ENCODE measurements at regions not wholly inside any gene's neighbourhood (a gene's known extent, or its start where the extent isn't known, plus 50 kb on each side); places are given as distances from the start of the nearest gene placed in this dataset.

DNA sequence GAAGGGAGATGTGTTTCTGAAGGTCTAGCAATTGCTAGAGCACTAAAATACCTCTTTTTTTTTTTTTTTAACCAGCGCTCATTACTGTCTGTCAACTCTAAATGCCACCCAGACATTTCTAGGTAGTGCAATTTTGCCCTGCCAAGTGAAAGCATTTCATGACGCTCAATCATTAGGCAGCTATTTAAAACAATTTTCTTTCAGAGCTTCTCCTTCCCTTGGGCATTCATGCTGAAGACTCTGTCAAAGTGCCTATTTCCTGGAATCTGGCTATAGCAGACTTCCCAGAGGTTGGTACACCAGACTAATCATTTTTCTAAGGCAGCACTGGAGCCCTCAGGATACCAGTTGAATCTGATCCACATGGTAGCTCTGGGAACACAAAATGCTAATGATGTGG is 97.0 kb upstream of the ANKRD55 start:
- Histone ChIP-seq H3K27me3 (ENCODE audit: control insufficient read depth, insufficient read depth, low read length) (no peaks in the 10 kb centered on the region), H3K4me1 (ENCODE audit: control insufficient read depth, extremely low read depth, insufficient read depth, low read length) (no peaks in the 10 kb centered on the region), H3K79me2 (ENCODE audit: control insufficient read depth, insufficient read depth, low read length) (no peaks in the 10 kb centered on the region), H4K20me1 (ENCODE audit: control insufficient read depth, extremely low read depth, insufficient read depth, low read length) (no peaks in the 10 kb centered on the region), H3K9me3 (ENCODE audit: control insufficient read depth, insufficient read depth, low read depth, low read length) (no peaks in the 10 kb centered on the region), H3K9ac (ENCODE audit: insufficient read depth, low read length) (no peak overlapping the region), H3K27ac (ENCODE audit: insufficient read depth, low read length) (no peak overlapping the region), H3K4me3 (replicated peaks in 1 of 4; ENCODE audit: control extremely low read depth in 1 of 4, insufficient read depth in 1 of 4, low read depth in 3 of 4, low read length in 4 of 4) (no peak overlapping the region), H3K4me2 (ENCODE audit: extremely low read depth, insufficient read depth, low read length) (no peak overlapping the region), H3K36me3 (ENCODE audit: control insufficient read depth, insufficient read depth, low read length) (no peaks in the 10 kb centered on the region), H2AFZ (ENCODE audit: low read length) (no peak overlapping the region)
- TF ChIP-seq CTCF (conservative IDR thresholded peaks at IDR 0.05 in 1 of 2, IDR thresholded peaks at IDR 0.05 in 1 of 2; ENCODE audit: low read depth in 1 of 2, low read length in 2 of 2), result no peak
- no peak for DNase-seq (ENCODE audit: low read depth in 2 of 2)

- TF ChIP-seq EZH2 (IDR thresholded peaks at IDR 0.05; ENCODE audit: low read length, missing control alignments), result no peak
- TF ChIP-seq CTCF (conservative IDR thresholded peaks at IDR 0.05 in 1 of 2, IDR thresholded peaks at IDR 0.05 in 1 of 2; ENCODE audit: low read depth in 1 of 2, low read length in 2 of 2), result no peak
- no peaks in the 10 kb centered on the region for H4K20me1 ChIP-seq (ENCODE audit: control insufficient read depth, extremely low read depth, insufficient read depth, low read length)
- no peak overlapping the region for H3K4me2 ChIP-seq (ENCODE audit: extremely low read depth, insufficient read depth, low read length)
- H3K4me3 ChIP-seq (replicated peaks in 1 of 4; ENCODE audit: control extremely low read depth in 1 of 4, insufficient read depth in 1 of 4, low read depth in 3 of 4, low read length in 4 of 4), result no peak overlapping the region
- H3K9ac ChIP-seq (ENCODE audit: insufficient read depth, low read length), result no peak overlapping the region
- H3K4me1 ChIP-seq (ENCODE audit: control insufficient read depth, extremely low read depth, insufficient read depth, low read length), result no peaks in the 10 kb centered on the region
- H3K27ac ChIP-seq (ENCODE audit: insufficient read depth, low read length), result no peak overlapping the region
- DNase-seq (ENCODE audit: low read depth in 2 of 2), result no peak
- H3K9me3 ChIP-seq (ENCODE audit: control insufficient read depth, insufficient read depth, low read depth, low read length), result no peaks in the 10 kb centered on the region
- H3K36me3 ChIP-seq (ENCODE audit: control insufficient read depth, insufficient read depth, low read length), result no peaks in the 10 kb centered on the region
- no peak overlapping the region for H2AFZ ChIP-seq (ENCODE audit: low read length)
- H3K27me3 ChIP-seq (ENCODE audit: control insufficient read depth, insufficient read depth, low read length), result no peaks in the 10 kb centered on the region
- H3K79me2 ChIP-seq (ENCODE audit: control insufficient read depth, insufficient read depth, low read length), result no peaks in the 10 kb centered on the region
These were observed 96.5 kb upstream of the ANKRD55 start for GRCh38 chr5:56329652-56330051.

- Histone ChIP-seq H3K4me1 (ENCODE audit: control insufficient read depth, extremely low read depth, insufficient read depth, low read length) (no peaks in the 10 kb centered on the region), H3K79me2 (ENCODE audit: control insufficient read depth, insufficient read depth, low read length) (no peaks in the 10 kb centered on the region), H3K4me2 (ENCODE audit: extremely low read depth, insufficient read depth, low read length) (no peak overlapping the region), H3K9me3 (ENCODE audit: control insufficient read depth, insufficient read depth, low read depth, low read length) (no peaks in the 10 kb centered on the region), H3K36me3 (ENCODE audit: control insufficient read depth, insufficient read depth, low read length) (no peaks in the 10 kb centered on the region), H3K27me3 (ENCODE audit: control insufficient read depth, insufficient read depth, low read length) (no peaks in the 10 kb centered on the region), H3K27ac (ENCODE audit: insufficient read depth, low read length) (no peak overlapping the region), H3K4me3 (replicated peaks in 1 of 4; ENCODE audit: control extremely low read depth in 1 of 4, insufficient read depth in 1 of 4, low read depth in 3 of 4, low read length in 4 of 4) (no peak overlapping the region), H4K20me1 (ENCODE audit: control insufficient read depth, extremely low read depth, insufficient read depth, low read length) (no peaks in the 10 kb centered on the region), H2AFZ (ENCODE audit: low read length) (no peak overlapping the region), H3K9ac (ENCODE audit: insufficient read depth, low read length) (no peak overlapping the region)
- no peak for TF ChIP-seq CTCF (conservative IDR thresholded peaks at IDR 0.05 in 1 of 2, IDR thresholded peaks at IDR 0.05 in 1 of 2; ENCODE audit: low read depth in 1 of 2, low read length in 2 of 2)
- TF ChIP-seq EZH2 (IDR thresholded peaks at IDR 0.05; ENCODE audit: low read length, missing control alignments), result no peak
- DNase-seq (ENCODE audit: low read depth in 2 of 2), result peak; percentile 13 to 72
These were observed 95.8 kb upstream of the ANKRD55 start for GRCh38 chr5:56328753-56329560.

Measured in fibroblast of lung (primary cell).